ENCODE measurements at regions not wholly inside any gene's neighbourhood (a gene's known extent, or its start where the extent isn't known, plus 50 kb on each side); places are given as distances from the start of the nearest gene placed in this dataset.

GRCh38 chr6:55979526-55979925, 104.1 kb upstream of the BMP5 start:
- no peak for DNase-seq
- no peaks in the 10 kb centered on the region for H3K9me3 ChIP-seq
- H3K27ac ChIP-seq: no peak overlapping the region
- TF ChIP-seq CTCF (IDR thresholded peaks at IDR 0.05) (no peak), EP300 (IDR thresholded peaks at IDR 0.05) (no peak), POLR2A (IDR thresholded peaks at IDR 0.05) (no peak)
- no peaks in the 10 kb centered on the region for H3K36me3 ChIP-seq
- H3K4me1 ChIP-seq (ENCODE audit: insufficient read depth): no peaks in the 10 kb centered on the region
- intact Hi-C loops (cut with DNase I): no loop called here
- no peak overlapping the region for H3K4me3 ChIP-seq
- no peaks in the 10 kb centered on the region for H3K27me3 ChIP-seq

GRCh38 chr6:55977959-55978665, 102.7 kb upstream of the BMP5 start:
- Histone ChIP-seq H3K27me3 (no peaks in the 10 kb centered on the region), H3K9me3 (no peaks in the 10 kb centered on the region), H3K4me3 (no peak overlapping the region), H3K27ac (no peak overlapping the region), H3K4me1 (ENCODE audit: insufficient read depth) (no peaks in the 10 kb centered on the region), H3K36me3 (no peaks in the 10 kb centered on the region)
- WGBS, 3 donors: 67 to 78% (median 73%) methylated on average over 1 to 2 of the region's 2 CpGs
- TF ChIP-seq CTCF (IDR thresholded peaks at IDR 0.05) (no peak), POLR2A (IDR thresholded peaks at IDR 0.05) (no peak), EP300 (IDR thresholded peaks at IDR 0.05) (no peak)
- no peak for DNase-seq
- intact Hi-C loops (cut with DNase I): no loop called here

- H3K27me3 ChIP-seq: no peaks in the 10 kb centered on the region
- H3K9me3 ChIP-seq: no peaks in the 10 kb centered on the region
- H3K27ac ChIP-seq: no peak overlapping the region
- no peak overlapping the region for H3K4me3 ChIP-seq
- no peaks in the 10 kb centered on the region for H3K4me1 ChIP-seq (ENCODE audit: insufficient read depth)
- intact Hi-C loops (cut with DNase I): no loop called here
- 29 to 48% (median 44%) methylated on average over 1 of the region's 1 CpG for WGBS, 3 donors
- TF ChIP-seq POLR2A (IDR thresholded peaks at IDR 0.05) (no peak), CTCF (IDR thresholded peaks at IDR 0.05) (no peak), EP300 (IDR thresholded peaks at IDR 0.05) (no peak)
- no peak for DNase-seq
- no peaks in the 10 kb centered on the region for H3K36me3 ChIP-seq
Measured at GRCh38 chr6:55974688-55975087, 99.3 kb upstream of the BMP5 start.

- Histone ChIP-seq H3K4me3 (no peak overlapping the region), H3K27ac (no peak overlapping the region), H3K9me3 (no peaks in the 10 kb centered on the region), H3K27me3 (no peaks in the 10 kb centered on the region), H3K4me1 (ENCODE audit: insufficient read depth) (no peaks in the 10 kb centered on the region), H3K36me3 (no peaks in the 10 kb centered on the region)
- TF ChIP-seq POLR2A (IDR thresholded peaks at IDR 0.05) (no peak), CTCF (IDR thresholded peaks at IDR 0.05) (no peak), EP300 (IDR thresholded peaks at IDR 0.05) (no peak)
- 72 to 91% (median 83%) methylated on average over 1 of the region's 1 CpG for WGBS, 3 donors
- intact Hi-C loops (cut with DNase I): no loop called here
- DNase-seq: no peak
Measured at GRCh38 chr6:55972091-55972490, 96.7 kb upstream of the BMP5 start.
